A549 (cell line): ENCODE measurements at regions not wholly inside any gene's neighbourhood (a gene's known extent, or its start where the extent isn't known, plus 50 kb on each side); places are given as distances from the start of the nearest gene placed in this dataset.

Experiments
- POLR2A ChIP-seq: IDR thresholded peaks from 2 replicates; pipeline ENCODE4 v1.6.1; 2012; ENCODE audit warnings: mild to moderate bottlenecking, low read length
- TF ChIP-seq, protein P1 (sequence below): IDR thresholded peaks from 2 replicates; pipeline ENCODE4 v1.6.1; 2012
- TF ChIP-seq, protein P2 (sequence below): IDR thresholded peaks from 2 replicates; pipeline ENCODE4 v1.6.1; 2012; ENCODE audit warnings: low read depth, borderline replicate concordance

DNA sequence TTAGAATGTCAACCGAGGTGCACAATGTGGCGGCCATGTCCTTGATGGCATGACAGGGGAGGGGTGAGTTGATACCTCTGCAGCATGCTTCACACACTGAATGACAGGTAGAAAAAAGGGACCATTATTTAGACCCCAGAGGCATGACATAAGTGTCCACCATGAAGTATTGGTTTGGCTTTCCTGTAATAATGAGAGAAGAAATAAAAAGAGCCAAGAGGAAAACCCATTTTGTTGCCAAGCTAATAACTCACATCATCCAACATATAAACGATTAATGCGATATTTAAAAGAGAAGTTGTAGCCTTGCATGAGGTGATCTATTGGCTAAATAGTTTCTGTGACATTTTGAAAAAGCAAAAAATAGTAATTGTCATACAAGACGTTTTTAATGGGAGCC is 343.4 kb downstream of the LRIG3 start:
- TF ChIP-seq POLR2A = no peak
- TF ChIP-seq, protein P1, sequence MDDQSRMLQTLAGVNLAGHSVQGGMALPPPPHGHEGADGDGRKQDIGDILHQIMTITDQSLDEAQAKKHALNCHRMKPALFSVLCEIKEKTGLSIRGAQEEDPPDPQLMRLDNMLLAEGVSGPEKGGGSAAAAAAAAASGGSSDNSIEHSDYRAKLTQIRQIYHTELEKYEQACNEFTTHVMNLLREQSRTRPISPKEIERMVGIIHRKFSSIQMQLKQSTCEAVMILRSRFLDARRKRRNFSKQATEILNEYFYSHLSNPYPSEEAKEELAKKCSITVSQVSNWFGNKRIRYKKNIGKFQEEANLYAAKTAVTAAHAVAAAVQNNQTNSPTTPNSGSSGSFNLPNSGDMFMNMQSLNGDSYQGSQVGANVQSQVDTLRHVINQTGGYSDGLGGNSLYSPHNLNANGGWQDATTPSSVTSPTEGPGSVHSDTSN = no peak
- TF ChIP-seq, protein P2, sequence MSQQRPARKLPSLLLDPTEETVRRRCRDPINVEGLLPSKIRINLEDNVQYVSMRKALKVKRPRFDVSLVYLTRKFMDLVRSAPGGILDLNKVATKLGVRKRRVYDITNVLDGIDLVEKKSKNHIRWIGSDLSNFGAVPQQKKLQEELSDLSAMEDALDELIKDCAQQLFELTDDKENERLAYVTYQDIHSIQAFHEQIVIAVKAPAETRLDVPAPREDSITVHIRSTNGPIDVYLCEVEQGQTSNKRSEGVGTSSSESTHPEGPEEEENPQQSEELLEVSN = no peak
